Sigmoid colon (tissue), 4 donors: ENCODE measurements at regions not wholly inside any gene's neighbourhood (a gene's known extent, or its start where the extent isn't known, plus 50 kb on each side); places are given as distances from the start of the nearest gene placed in this dataset.

ENCODE experiments used
- CTCF ChIP-seq, 4 experiments: fragments of 450-650 bp in 3 of 4; fragments of 200-600 bp in 1 of 4; IDR thresholded peaks; one replicate each; pipeline ENCODE4 v1.5.1; 2016 to 2019; ENCODE audit warnings: antibody characterized with exemption in 4 of 4, mild to moderate bottlenecking in 3 of 4, moderate library complexity in 2 of 4
- EP300 ChIP-seq, 4 donors: sonication (generic); formaldehyde crosslinking; IDR thresholded peaks; one replicate each; pipeline ENCODE4 v1.6.1; 2017; ENCODE audit warnings: antibody characterized with exemption in 4 of 4
- POLR2A ChIP-seq, 2 donors: fragments of 450-650 bp; IDR thresholded peaks; one replicate each; pipeline ENCODE4 v1.6.1; 2016; ENCODE audit warnings: antibody characterized with exemption in 2 of 2, mild to moderate bottlenecking in 2 of 2, moderate library complexity in 2 of 2
- POLR2AphosphoS5 ChIP-seq, 4 donors: sonication (generic); formaldehyde crosslinking; IDR thresholded peaks; one replicate each; pipeline ENCODE4 v1.6.1; 2017; ENCODE audit warnings: antibody characterized with exemption in 4 of 4

- TF ChIP-seq CTCF (IDR thresholded peaks at IDR 0.05) = no peak
- no peak for TF ChIP-seq POLR2A (IDR thresholded peaks at IDR 0.05)
- TF ChIP-seq POLR2AphosphoS5 (IDR thresholded peaks at IDR 0.05) = no peak
- TF ChIP-seq EP300 (IDR thresholded peaks at IDR 0.05) = no peak
These were observed 120.6 kb downstream of the TMEM167A start for GRCh38 chr5:82956600-82956999.
